GM18517 (cell line): ENCODE measurements at regions not wholly inside any gene's neighbourhood (a gene's known extent, or its start where the extent isn't known, plus 50 kb on each side); places are given as distances from the start of the nearest gene placed in this dataset.

Experiments
- ATAC-seq: cut with Tn5 transposase; IDR thresholded peaks from one replicate; pipeline ENCODE4 v1.9.1; 2021; ENCODE audit warnings: mild to moderate bottlenecking, moderate library complexity; ENCODE audit not compliant: unreplicated experiment

DNA sequence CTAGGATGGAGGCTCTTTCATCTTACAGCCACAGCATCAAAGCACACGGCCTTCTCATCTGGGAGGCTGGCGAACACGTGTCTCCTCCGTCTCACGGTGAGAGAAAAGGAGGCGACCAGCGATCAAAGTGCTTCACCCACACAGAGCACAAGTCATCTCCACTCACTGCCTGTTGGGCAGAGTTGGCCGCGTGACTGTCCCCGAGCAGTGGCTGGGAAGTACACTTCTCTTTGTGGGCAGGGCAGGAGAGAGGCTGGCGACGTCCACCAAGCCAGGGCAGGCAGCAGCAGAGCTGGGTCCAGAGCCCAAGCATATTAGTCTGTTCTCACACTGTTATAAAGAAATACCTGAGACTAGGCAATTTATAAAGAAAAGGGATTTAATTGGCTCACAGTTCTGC, 64.1 kb upstream of the FOXC1 start:
- ATAC-seq, result no peak

DNA sequence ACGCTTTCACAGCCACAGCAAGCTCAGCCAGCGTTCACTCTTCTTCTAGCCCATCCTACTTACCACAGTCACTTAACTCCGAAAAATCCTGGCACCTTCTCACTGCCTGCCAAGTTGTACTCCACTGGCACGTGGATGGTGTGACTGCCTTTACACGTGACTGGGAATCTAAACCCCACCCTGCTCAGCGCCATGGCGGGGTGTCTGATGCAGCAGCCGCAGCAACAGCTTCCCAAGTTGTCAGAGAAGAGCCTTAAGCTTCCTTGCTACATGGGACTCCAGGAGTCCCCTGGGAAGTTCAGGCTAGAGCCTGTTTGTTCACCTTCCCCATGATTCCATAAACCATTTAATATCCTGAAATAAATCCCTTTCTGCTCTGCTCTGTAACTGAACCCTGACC, 61.9 kb upstream of the FOXC1 start:
- ATAC-seq, result no peak

DNA sequence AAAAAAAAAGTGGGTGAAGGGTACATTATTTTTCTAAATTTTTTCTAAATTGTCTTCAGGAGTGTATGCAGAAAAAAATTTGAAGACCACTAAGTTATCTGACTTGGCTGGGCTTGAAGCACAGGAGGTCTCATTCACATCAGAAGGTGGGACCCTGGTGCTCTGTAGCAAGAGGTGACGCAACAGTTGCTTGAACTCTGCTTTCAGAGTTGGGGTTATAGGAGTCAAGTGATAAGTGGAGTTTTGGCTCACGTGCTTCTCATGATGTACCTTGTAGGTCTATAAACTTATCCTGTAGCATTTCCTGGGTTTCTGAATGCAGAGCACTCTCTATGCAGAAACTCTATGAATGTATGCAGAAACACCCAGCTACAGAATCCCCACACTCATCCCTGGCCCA, 58.5 kb upstream of the FOXC1 start:
- no peak for ATAC-seq

DNA sequence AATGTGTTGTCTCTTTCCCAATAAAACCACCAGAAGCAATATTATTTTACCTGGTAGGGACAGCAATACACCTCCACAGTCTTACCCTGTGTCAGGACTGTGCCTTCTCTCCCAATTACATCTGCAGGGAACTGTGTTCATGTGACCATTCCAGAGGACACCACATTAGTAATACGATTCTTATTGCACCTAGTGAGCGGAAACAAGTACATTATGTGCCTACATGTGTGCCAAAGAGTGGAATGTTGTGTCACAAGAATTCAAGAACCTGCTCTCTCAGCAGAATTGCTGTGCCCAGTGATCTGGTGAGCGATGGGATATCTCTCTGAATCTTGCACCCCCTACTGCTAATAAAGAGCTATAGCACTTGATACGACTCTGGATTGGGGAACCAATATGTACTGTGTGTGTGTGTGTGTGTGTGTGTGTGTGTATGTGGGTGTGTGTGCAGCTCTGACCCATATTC, 57.4 kb upstream of the FOXC1 start:
- no peak for ATAC-seq

DNA sequence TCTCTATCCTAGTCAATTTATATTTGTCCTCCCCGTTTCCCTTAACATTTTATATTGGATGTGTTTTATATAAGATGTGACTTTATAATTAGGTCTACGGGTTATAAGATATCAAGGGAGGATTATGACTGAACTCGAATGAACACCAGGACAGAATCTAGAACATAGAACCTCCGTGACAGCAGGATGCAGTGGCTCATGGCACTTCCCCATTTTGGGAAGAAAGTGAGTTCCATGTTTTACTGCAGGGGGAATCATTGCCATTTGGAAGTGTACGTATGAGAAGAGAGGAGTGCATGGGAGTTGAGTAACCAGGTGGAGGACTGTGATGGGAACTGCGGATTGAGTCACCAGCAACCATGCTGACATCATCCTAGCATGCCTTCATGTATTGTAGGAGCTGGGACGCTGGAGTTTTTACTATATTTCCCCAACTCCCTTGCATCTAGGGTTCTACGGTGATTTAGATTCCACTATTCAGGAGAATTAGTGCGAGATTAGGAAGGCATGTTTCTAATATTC, 56.1 kb upstream of the FOXC1 start:
- ATAC-seq, result no peak

DNA sequence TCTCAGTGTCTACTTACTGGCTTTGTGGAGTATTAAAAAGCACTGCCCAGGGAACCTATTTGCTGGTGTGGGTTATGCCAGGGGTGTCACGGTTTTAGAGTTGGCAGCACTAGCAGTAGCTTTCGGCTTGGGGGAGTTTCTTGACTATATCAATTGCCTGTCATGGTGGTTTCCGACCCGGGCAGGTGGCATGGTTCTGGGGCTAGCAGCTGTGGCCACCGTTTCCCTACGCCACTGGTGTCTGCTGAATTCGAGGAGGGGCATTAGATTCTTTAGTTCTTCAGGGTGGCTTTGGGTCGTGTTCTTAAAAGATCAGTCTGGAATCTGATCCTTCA, 55.6 kb upstream of the FOXC1 start:
- ATAC-seq, result no peak

DNA sequence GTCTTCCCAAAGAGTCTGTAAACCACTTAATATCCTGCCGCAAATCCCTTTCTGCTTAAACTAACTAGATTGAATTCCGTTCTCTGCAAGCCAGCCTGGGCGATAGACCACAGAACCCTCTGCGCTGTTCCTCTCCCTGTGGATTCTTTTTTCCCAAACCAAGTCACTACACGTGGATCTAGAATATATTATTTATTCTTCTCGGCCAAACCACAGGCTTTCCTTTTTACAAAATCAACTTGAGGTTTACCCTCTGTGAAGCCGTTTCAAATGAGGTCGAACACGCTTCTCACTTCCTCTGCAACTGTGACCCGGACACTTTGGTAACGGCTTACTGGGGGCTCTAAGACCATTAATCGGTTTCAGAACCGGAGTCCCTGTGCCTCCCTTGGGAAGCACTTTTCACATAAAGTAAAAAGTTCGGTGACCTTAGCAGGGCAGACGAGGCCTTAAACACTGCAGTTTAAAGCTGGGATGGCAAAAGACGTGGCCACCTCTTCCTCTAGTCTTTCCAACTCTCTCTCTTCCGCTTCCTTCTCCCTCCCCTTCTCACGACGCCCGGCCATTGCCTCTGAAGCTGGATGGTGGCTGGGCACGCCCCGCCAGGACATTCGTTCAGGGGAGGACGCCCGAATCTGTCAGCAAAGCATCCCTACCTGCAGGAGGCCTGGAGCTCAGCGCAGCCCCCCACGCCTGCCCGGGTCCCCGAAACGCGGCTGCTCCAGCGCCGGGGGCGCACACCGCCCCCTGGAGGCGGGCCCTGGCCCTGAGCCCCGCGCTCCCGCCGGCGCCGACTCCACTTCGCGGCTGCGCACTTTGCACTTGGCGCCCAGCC, 55.0 kb upstream of the FOXC1 start:
- no peak for ATAC-seq

DNA sequence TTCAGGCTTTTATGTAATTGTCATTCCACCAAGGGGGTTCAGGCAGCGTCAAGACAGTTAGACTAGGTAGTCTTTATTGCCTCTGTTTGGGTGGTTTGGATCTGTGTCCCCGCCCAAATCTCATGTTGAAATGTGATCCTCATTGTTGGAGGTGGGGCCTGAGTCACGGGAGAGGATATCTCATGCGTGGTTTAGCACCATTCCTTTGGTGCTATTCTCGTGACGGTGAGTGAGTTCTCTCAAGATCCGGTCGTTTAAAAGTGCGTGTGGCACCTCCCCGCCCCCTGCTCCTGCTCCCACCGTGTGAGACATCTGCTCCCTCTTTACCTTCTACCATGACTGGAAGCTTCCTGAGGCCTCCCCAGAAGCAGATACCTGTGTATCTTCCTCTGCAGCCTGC, 51.3 kb upstream of the FOXC1 start:
- ATAC-seq, result no peak
